BE2C (cell line): ENCODE measurements at regions not wholly inside any gene's neighbourhood (a gene's known extent, or its start where the extent isn't known, plus 50 kb on each side); places are given as distances from the start of the nearest gene placed in this dataset.

Experiments used
- DNase-seq: peaks from one replicate; pipeline ENCODE4 v3.0.0-alpha.2; 2020
- H3K27me3 ChIP-seq: fragments of 250-450 bp; sonication (Bioruptor Pico); 2 replicates; pipeline ENCODE4 v1.5.1; 2020; ENCODE audit warnings: mild to moderate bottlenecking
- H3K36me3 ChIP-seq: fragments of 250-450 bp; sonication (Bioruptor Pico); 2 replicates; pipeline ENCODE4 v1.5.1; 2020; ENCODE audit warnings: mild to moderate bottlenecking
- H3K4me1 ChIP-seq: fragments of 250-450 bp; sonication (Bioruptor Pico); 2 replicates; pipeline ENCODE4 v1.5.1; 2020
- H3K4me3 ChIP-seq: 2 replicates; pipeline ENCODE4 v1.5.1; 2011; ENCODE audit warnings: low read depth, low read length
- H3K9me3 ChIP-seq: fragments of 250-450 bp; sonication (Bioruptor Pico); 2 replicates; pipeline ENCODE4 v1.5.1; 2020
- CTCF ChIP-seq: IDR thresholded peaks from 2 replicates; pipeline ENCODE4 v1.5.1; 2012; ENCODE audit warnings: mild to moderate bottlenecking, low read depth, low read length

- Histone ChIP-seq H3K27me3 (no peaks in the 10 kb centered on the region), H3K4me1 (no peaks in the 10 kb centered on the region), H3K4me3 (no peak overlapping the region), H3K36me3 (no peaks in the 10 kb centered on the region), H3K9me3 (no peaks in the 10 kb centered on the region)
- no peak for TF ChIP-seq CTCF
- DNase-seq, result no peak
Measured at GRCh38 chr9:7996558-7996957, 197.0 kb upstream of the DMAC1 start.

- TF ChIP-seq CTCF, result no peak
- Histone ChIP-seq H3K4me1 (no peaks in the 10 kb centered on the region), H3K27me3 (peaks cover 5% of the 10 kb centered on the region), H3K9me3 (no peaks in the 10 kb centered on the region), H3K4me3 (no peak overlapping the region), H3K36me3 (no peaks in the 10 kb centered on the region)
- no peak for DNase-seq
Measured at GRCh38 chr9:7988644-7989280, 189.2 kb upstream of the DMAC1 start.

GRCh38 chr9:7984692-7985091 is 185.1 kb upstream of the DMAC1 start:
- Histone ChIP-seq H3K27me3 (peaks cover 5% of the 10 kb centered on the region), H3K4me3 (no peak overlapping the region), H3K9me3 (no peaks in the 10 kb centered on the region), H3K36me3 (no peaks in the 10 kb centered on the region), H3K4me1 (no peaks in the 10 kb centered on the region)
- no peak for TF ChIP-seq CTCF
- DNase-seq, result no peak

GRCh38 chr9:7984203-7984602 is 184.6 kb upstream of the DMAC1 start:
- no peak for DNase-seq
- H3K27me3 ChIP-seq, result peaks cover 5% of the 10 kb centered on the region
- TF ChIP-seq CTCF, result no peak

GRCh38 chr9:7983490-7983889 is 183.9 kb upstream of the DMAC1 start:
- no peak overlapping the region for H3K4me3 ChIP-seq
- H3K27me3 ChIP-seq, result peaks cover 5% of the 10 kb centered on the region
- H3K9me3 ChIP-seq, result no peaks in the 10 kb centered on the region
- TF ChIP-seq CTCF, result no peak
- H3K4me1 ChIP-seq, result no peaks in the 10 kb centered on the region
- no peak for DNase-seq
- H3K36me3 ChIP-seq, result no peaks in the 10 kb centered on the region

More at GRCh38 chr9:7984203-7984602, 184.6 kb upstream of the DMAC1 start:
- Histone ChIP-seq H3K4me1 (no peaks in the 10 kb centered on the region), H3K36me3 (no peaks in the 10 kb centered on the region), H3K4me3 (no peak overlapping the region), H3K9me3 (no peaks in the 10 kb centered on the region)

GRCh38 chr9:7982907-7983306 is 183.3 kb upstream of the DMAC1 start:
- Histone ChIP-seq H3K4me1 (no peaks in the 10 kb centered on the region), H3K36me3 (no peaks in the 10 kb centered on the region), H3K27me3 (peaks cover 5% of the 10 kb centered on the region), H3K9me3 (no peaks in the 10 kb centered on the region), H3K4me3 (no peak overlapping the region)
- TF ChIP-seq CTCF, result no peak
- DNase-seq, result no peak
